PC-3 (cell line): ENCODE measurements at regions not wholly inside any gene's neighbourhood (a gene's known extent, or its start where the extent isn't known, plus 50 kb on each side); places are given as distances from the start of the nearest gene placed in this dataset.

ENCODE experiments used
- ATAC-seq: fragments of 200-7000 bp; cut with Tn5 transposase; 2 replicates; pipeline ENCODE4 v1.9.1; 2020; ENCODE audit warnings: mild to moderate bottlenecking, moderate library complexity
- BruUV-seq: library from RNA; stranded (reverse); fragments of 400-500 nt; replicated peaks from 2 replicates; lab custom pipeline; 2021; lab: Mats Ljungman, UMichigan
- CTCF ChIA-PET: fragments of 300-600 bp; sonication (Branson Sonifier 250); formaldehyde crosslinking; loops from one replicate; lab custom pipeline; 2022; ENCODE audit warnings: antibody characterized with exemption; lab: Charles Lee
- POLR2A ChIA-PET: fragments of 300-600 bp; sonication (Branson Sonifier 250); formaldehyde crosslinking; loops from one replicate; lab custom pipeline; 2022; ENCODE audit warnings: antibody characterized with exemption; ENCODE audit not compliant: unreplicated experiment; lab: Charles Lee
- DNase-seq: peaks from one replicate; pipeline ENCODE4 v3.0.0-alpha.2; 2015
- H2AFZ ChIP-seq: fragments of 300-600 bp; sonication (generic); 2 replicates; pipeline ENCODE4 v1.6.0; 2016; ENCODE audit warnings: antibody characterized with exemption, low read length
- H3F3A ChIP-seq: fragments of 300-600 bp; sonication (generic); one replicate; pipeline ENCODE4 v1.6.0; 2017; ENCODE audit warnings: antibody characterized with exemption, low read length, control low read depth, mild to moderate bottlenecking; ENCODE audit not compliant: unreplicated experiment
- H3K27ac ChIP-seq: fragments of 300-600 bp; sonication (generic); 2 replicates; pipeline ENCODE4 v1.5.1; 2016; ENCODE audit warnings: mild to moderate bottlenecking, low read length
- H3K27me3 ChIP-seq: fragments of 300-600 bp; sonication (generic); 2 replicates; pipeline ENCODE4 v1.6.1; 2016; ENCODE audit warnings: low read length, mixed read lengths
- H3K36me3 ChIP-seq: fragments of 300-600 bp; sonication (generic); 2 replicates; pipeline ENCODE4 v1.6.1; 2016; ENCODE audit warnings: low read depth, mixed run types, low read length, mixed read lengths
- H3K4me1 ChIP-seq: fragments of 300-600 bp; sonication (generic); 2 replicates; pipeline ENCODE4 v1.5.1; 2016; ENCODE audit warnings: low read length; ENCODE audit not compliant: insufficient read depth
- H3K4me2 ChIP-seq: fragments of 300-600 bp; sonication (generic); 2 replicates; pipeline ENCODE4 v1.6.0; 2016; ENCODE audit warnings: low read length
- H3K4me3 ChIP-seq: fragments of 300-600 bp; sonication (generic); 2 replicates; pipeline ENCODE4 v1.5.1; 2016; ENCODE audit warnings: mild to moderate bottlenecking, low read length, mixed read lengths
- H3K79me2 ChIP-seq: fragments of 300-600 bp; sonication (generic); 2 replicates; pipeline ENCODE4 v1.6.1; 2017; ENCODE audit warnings: low read length, mixed read lengths
- H3K9ac ChIP-seq: fragments of 300-600 bp; sonication (generic); 2 replicates; pipeline ENCODE4 v1.6.0; 2016; ENCODE audit warnings: mild to moderate bottlenecking, low read length
- H3K9me2 ChIP-seq: fragments of 300-600 bp; sonication (generic); replicated peaks from 2 replicates; pipeline ENCODE4 v1.6.1; 2016; ENCODE audit warnings: mixed run types, low read length, mixed read lengths
- H3K9me3 ChIP-seq: fragments of 300-600 bp; sonication (generic); 2 replicates; pipeline ENCODE4 v1.6.1; 2016; ENCODE audit warnings: low read length, mixed read lengths
- H4K20me1 ChIP-seq: fragments of 300-600 bp; sonication (generic); 2 replicates; pipeline ENCODE4 v1.6.1; 2016; ENCODE audit warnings: low read length, mixed read lengths
- EZH2 ChIP-seq: fragments of 300-600 bp; sonication (generic); IDR thresholded peaks from one replicate; pipeline ENCODE4 v1.6.1; 2017; ENCODE audit warnings: antibody characterized with exemption, mild to moderate bottlenecking, low read length; ENCODE audit not compliant: unreplicated experiment
- EZH2phosphoT487 ChIP-seq: fragments of 300-600 bp; sonication (generic); IDR thresholded peaks from 2 replicates; pipeline ENCODE4 v1.6.1; 2018; ENCODE audit warnings: mild to moderate bottlenecking, antibody characterized with exemption, low read length, borderline replicate concordance
- intact Hi-C: fragments of 100-400 bp; cut with micrococcal nuclease; formaldehyde crosslinking; loops from 2 replicates; pipeline ENCODE4 v1.9.0; 2023
- TF ChIP-seq, protein P1 (sequence below): fragments of 300-600 bp; sonication (generic); conservative IDR thresholded peaks from 2 replicates; pipeline ENCODE4 v1.5.1; 2017; ENCODE audit warnings: antibody characterized with exemption, low read depth, mild to moderate bottlenecking, low read length

DNA sequence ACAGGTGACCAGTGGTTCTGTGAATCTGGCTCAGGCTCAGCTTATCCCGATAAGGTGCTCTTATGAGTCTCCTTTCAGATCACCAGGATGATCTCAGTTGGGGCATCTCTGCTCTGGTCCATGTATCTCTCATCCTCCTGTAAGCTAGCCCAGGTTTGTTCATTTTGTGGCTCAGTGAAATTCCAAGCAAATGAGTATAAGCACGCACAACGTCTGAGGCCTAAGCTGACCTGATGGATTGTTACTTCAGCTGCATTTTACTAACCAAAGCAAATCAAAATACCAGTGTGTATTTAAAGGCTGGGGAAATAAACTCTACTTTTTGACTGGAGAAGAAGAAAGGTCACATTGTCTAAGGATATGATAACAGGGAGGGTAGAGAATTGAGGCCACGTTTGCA is 551.0 kb upstream of the BTBD3 start:
- TF ChIP-seq, protein P1, sequence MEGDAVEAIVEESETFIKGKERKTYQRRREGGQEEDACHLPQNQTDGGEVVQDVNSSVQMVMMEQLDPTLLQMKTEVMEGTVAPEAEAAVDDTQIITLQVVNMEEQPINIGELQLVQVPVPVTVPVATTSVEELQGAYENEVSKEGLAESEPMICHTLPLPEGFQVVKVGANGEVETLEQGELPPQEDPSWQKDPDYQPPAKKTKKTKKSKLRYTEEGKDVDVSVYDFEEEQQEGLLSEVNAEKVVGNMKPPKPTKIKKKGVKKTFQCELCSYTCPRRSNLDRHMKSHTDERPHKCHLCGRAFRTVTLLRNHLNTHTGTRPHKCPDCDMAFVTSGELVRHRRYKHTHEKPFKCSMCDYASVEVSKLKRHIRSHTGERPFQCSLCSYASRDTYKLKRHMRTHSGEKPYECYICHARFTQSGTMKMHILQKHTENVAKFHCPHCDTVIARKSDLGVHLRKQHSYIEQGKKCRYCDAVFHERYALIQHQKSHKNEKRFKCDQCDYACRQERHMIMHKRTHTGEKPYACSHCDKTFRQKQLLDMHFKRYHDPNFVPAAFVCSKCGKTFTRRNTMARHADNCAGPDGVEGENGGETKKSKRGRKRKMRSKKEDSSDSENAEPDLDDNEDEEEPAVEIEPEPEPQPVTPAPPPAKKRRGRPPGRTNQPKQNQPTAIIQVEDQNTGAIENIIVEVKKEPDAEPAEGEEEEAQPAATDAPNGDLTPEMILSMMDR: no peak
- TF ChIP-seq EZH2 (no peak), EZH2phosphoT487 (no peak)
- no peak overlapping the region for H3K4me2 ChIP-seq
- H3K9me2 ChIP-seq: no peaks in the 10 kb centered on the region; the same call in 1 of the 2 replicates
- H3K9me3 ChIP-seq: no peaks in the 10 kb centered on the region
- H3K79me2 ChIP-seq: no peaks in the 10 kb centered on the region
- H3K36me3 ChIP-seq: no peaks in the 10 kb centered on the region
- BruUV-seq: no TSS peak
- no peaks in the 10 kb centered on the region for H3K27me3 ChIP-seq
- H3K4me3 ChIP-seq: no peak overlapping the region
- H4K20me1 ChIP-seq: no peaks in the 10 kb centered on the region
- H2AFZ ChIP-seq: no peak overlapping the region
- ChIA-PET CTCF (no interaction called here), POLR2A (no interaction called here)
- no peaks in the 10 kb centered on the region for H3F3A ChIP-seq
- intact Hi-C loops: no loop called here
- peaks cover 8% of the 10 kb centered on the region for H3K4me1 ChIP-seq
- H3K9ac ChIP-seq: no peak overlapping the region
- no peak overlapping the region for H3K27ac ChIP-seq
- ATAC-seq: no peak
- no peak for DNase-seq

DNA sequence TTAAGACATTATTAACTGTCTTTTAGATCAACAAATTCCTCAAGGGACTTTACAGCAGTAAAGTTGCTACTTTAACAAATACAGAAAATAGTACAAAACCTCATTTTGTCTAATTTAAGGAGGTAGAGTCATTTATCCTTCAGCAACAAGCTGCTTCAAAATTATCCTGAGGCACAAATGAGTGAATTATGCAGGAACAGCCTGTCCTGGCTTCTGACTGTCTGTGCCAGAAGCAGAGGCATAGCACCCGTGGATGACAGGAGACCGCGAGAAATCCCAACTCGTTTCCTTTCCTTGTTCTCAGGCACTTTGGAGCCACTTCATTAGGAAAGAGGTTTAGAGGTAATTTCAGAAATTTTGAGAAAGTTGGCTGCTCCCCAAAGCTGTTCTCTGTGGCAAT is 549.2 kb upstream of the BTBD3 start:
- POLR2A ChIA-PET: no interaction called here
- Histone ChIP-seq H3K4me1 (peaks cover 5% of the 10 kb centered on the region), H3K27ac (no peak overlapping the region), H3K4me3 (no peak overlapping the region), H3K9me3 (no peaks in the 10 kb centered on the region), H3K9ac (no peak overlapping the region), H3F3A (no peaks in the 10 kb centered on the region), H3K9me2 (no peaks in the 10 kb centered on the region; the same call in 1 of the 2 replicates), H3K79me2 (no peaks in the 10 kb centered on the region), H2AFZ (no peak overlapping the region), H3K36me3 (no peaks in the 10 kb centered on the region), H4K20me1 (no peaks in the 10 kb centered on the region), H3K27me3 (no peaks in the 10 kb centered on the region), H3K4me2 (no peak overlapping the region)
- intact Hi-C loops: no loop called here
- TF ChIP-seq, protein P1: no peak
- no peak for TF ChIP-seq EZH2
- no peak for TF ChIP-seq EZH2phosphoT487
- no peak for ATAC-seq
- no TSS peak for BruUV-seq
- CTCF ChIA-PET: no interaction called here
- DNase-seq: no peak

DNA sequence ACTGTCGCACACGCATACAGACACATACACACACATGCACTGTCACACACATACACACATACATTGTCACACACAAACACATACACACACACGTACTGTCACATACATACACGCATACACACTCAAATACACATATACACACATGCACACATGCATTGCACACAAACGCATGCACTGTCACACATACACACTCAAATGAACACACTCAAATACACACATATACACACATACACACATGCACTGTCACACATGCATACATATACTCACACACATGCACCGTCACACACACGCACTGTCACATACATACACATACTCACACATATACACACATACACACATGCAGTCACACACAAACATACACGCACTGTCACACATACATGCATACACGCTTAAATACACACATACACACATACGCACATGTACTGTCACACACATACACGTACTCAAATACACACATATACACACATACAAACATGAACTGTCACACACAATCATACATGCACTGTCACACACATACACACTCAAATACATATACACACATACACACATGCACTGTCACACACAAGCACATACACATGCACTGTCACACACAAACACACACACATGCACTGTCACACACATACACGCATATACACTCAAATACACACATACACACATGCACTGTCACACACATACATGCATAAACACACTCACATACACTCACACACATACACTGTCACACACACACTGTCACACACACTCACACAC is 548.6 kb upstream of the BTBD3 start:
- no peak overlapping the region for H3K9ac ChIP-seq
- ChIA-PET POLR2A (interaction anchor here (0.7 kb wide), 1 partner anchor 49 kb away, joined by 4 read pairs; no protein-coding TSS in a partner anchor), CTCF (no interaction called here)
- no peaks in the 10 kb centered on the region for H3K79me2 ChIP-seq
- ATAC-seq: no peak
- intact Hi-C loops: no loop called here
- no peaks in the 10 kb centered on the region for H3K27me3 ChIP-seq
- DNase-seq: no peak
- no peaks in the 10 kb centered on the region; the same call in 1 of the 2 replicates for H3K9me2 ChIP-seq
- no peaks in the 10 kb centered on the region for H3F3A ChIP-seq
- no peaks in the 10 kb centered on the region for H3K4me1 ChIP-seq
- BruUV-seq: no TSS peak
- H3K27ac ChIP-seq: no peak overlapping the region
- no peak overlapping the region for H3K4me2 ChIP-seq
- no peak for TF ChIP-seq EZH2phosphoT487
- TF ChIP-seq, protein P1: no peak
- TF ChIP-seq EZH2: no peak
- no peak overlapping the region for H2AFZ ChIP-seq
- no peaks in the 10 kb centered on the region for H3K36me3 ChIP-seq
- H4K20me1 ChIP-seq: no peaks in the 10 kb centered on the region
- no peaks in the 10 kb centered on the region for H3K9me3 ChIP-seq
- no peak overlapping the region for H3K4me3 ChIP-seq
